HCT116 (cell line): ENCODE measurements at regions not wholly inside any gene's neighbourhood (a gene's known extent, or its start where the extent isn't known, plus 50 kb on each side); places are given as distances from the start of the nearest gene placed in this dataset.

Source experiments
- ATAC-seq: fragments of 200-7000 bp; cut with Tn5 transposase; 2 replicates; pipeline ENCODE4 v1.9.1; 2020; ENCODE audit warnings: mild to moderate bottlenecking, moderate library complexity
- BruUV-seq: library from RNA; stranded (reverse); fragments of 400-500 nt; replicated peaks from 2 replicates; lab custom pipeline; 2021; lab: Mats Ljungman, UMichigan
- CTCF ChIA-PET: fragments of 300-600 bp; sonication (Branson Sonifier 250); formaldehyde crosslinking; loops from one replicate; lab custom pipeline; 2021; ENCODE audit warnings: antibody characterized with exemption; lab: Charles Lee
- POLR2A ChIA-PET: fragments of 300-600, 350-600 bp; sonication (Branson Sonifier 250); formaldehyde crosslinking; loops from one replicate; lab custom pipeline; 2021; ENCODE audit warnings: antibody characterized with exemption; lab: Charles Lee
- RAD21 ChIA-PET, 2 experiments: fragments of 300-600 bp; sonication (Branson Sonifier 250); formaldehyde crosslinking; loops; one replicate each; lab custom pipeline; 2023; ENCODE audit warnings: low total read pairs in 2 of 2; ENCODE audit not compliant: uncharacterized antibody in 2 of 2, unreplicated experiment in 2 of 2, low non-redundant PET in 1 of 2; lab: Charles Lee
- DNase-seq: peaks from one replicate; pipeline ENCODE4 v3.0.0-alpha.2; 2010; ENCODE audit warnings: low read depth, low spot score
- H2AFZ ChIP-seq: fragments of 200-600 bp; shearing (Covaris generic), sonication (generic); 2 replicates; pipeline ENCODE4 v1.6.1; 2017; ENCODE audit warnings: low read depth, mixed run types, mixed read lengths, antibody characterized with exemption, low read length; ENCODE audit not compliant: poor library complexity, severe bottlenecking
- H3K27ac ChIP-seq: 2 replicates; pipeline ENCODE4 v1.5.1; 2012; ENCODE audit warnings: low read depth, low read length
- H3K27me3 ChIP-seq: fragments of 200-600 bp; sonication (generic); 2 replicates; pipeline ENCODE4 v1.6.1; 2016; ENCODE audit warnings: mixed run types, low read length, mixed read lengths; ENCODE audit not compliant: insufficient read depth
- H3K36me3 ChIP-seq, 2 experiments: fragments of 200-500 bp in 1 of 2; fragments of 200-600 bp in 1 of 2; sonication (Bioruptor generic) in 1 of 2; sonication (generic) in 1 of 2; 2 replicates each; pipeline versions ENCODE4 v1.5.1 to v1.6.1; 2014 to 2016; ENCODE audit warnings: low read length in 2 of 2, inconsistent platforms in 1 of 2, mixed read lengths in 1 of 2, mixed run types in 1 of 2; ENCODE audit not compliant: insufficient read depth in 2 of 2, control insufficient read depth in 1 of 2
- H3K4me1 ChIP-seq, 2 experiments: fragments of 200-600 bp in 1 of 2; sonication (generic) in 1 of 2; 2 replicates each; pipeline versions ENCODE4 v1.5.1 to v1.6.1; 2012 to 2017; ENCODE audit warnings: low read length in 2 of 2, inconsistent platforms in 1 of 2, mild to moderate bottlenecking in 1 of 2, mixed read lengths in 1 of 2, mixed run types in 1 of 2, moderate library complexity in 1 of 2; ENCODE audit not compliant: insufficient read depth in 2 of 2, control insufficient read depth in 1 of 2
- H3K4me2 ChIP-seq: fragments of 200-600 bp; sonication (generic); 2 replicates; pipeline ENCODE4 v1.6.1; 2017; ENCODE audit warnings: mixed run types, low read length, mixed read lengths
- H3K4me3 ChIP-seq, 2 experiments: fragments of 200-600 bp in 1 of 2; sonication (generic) in 1 of 2; replicated peaks in 1 of 2; 2 replicates each; pipeline ENCODE4 v1.5.1; 2011 to 2016; ENCODE audit warnings: low read length in 2 of 2, control low read depth in 1 of 2, low read depth in 1 of 2, mild to moderate bottlenecking in 1 of 2, mixed read lengths in 1 of 2, mixed run types in 1 of 2
- H3K79me2 ChIP-seq: fragments of 200-600 bp; sonication (generic); 2 replicates; pipeline ENCODE4 v1.6.1; 2017; ENCODE audit warnings: mild to moderate bottlenecking, mixed run types, low read length, moderate library complexity, mixed read lengths; ENCODE audit not compliant: insufficient read depth
- H3K9ac ChIP-seq: fragments of 200-600 bp; sonication (generic); 2 replicates; pipeline ENCODE4 v1.6.1; 2016; ENCODE audit warnings: low read length, mixed read lengths
- H3K9me2 ChIP-seq: fragments of 200-600 bp; sonication (generic), shearing (Covaris generic); 2 replicates; pipeline ENCODE4 v1.6.1; 2017; ENCODE audit warnings: mixed run types, mild to moderate bottlenecking, moderate library complexity; ENCODE audit not compliant: insufficient read depth
- H3K9me3 ChIP-seq, 2 experiments: fragments of 200-500 bp in 1 of 2; fragments of 200-600 bp in 1 of 2; sonication (Bioruptor generic) in 1 of 2; sonication (generic) in 1 of 2; 2 replicates each; pipeline ENCODE4 v1.6.1; 2014 to 2017; ENCODE audit warnings: low read length in 2 of 2, mixed read lengths in 2 of 2, inconsistent platforms in 1 of 2, low read depth in 1 of 2, mild to moderate bottlenecking in 1 of 2, mixed run types in 1 of 2, moderate library complexity in 1 of 2; ENCODE audit not compliant: control insufficient read depth in 1 of 2, insufficient read depth in 1 of 2
- H4K20me1 ChIP-seq: fragments of 200-600 bp; sonication (generic), shearing (Covaris generic); 2 replicates; pipeline ENCODE4 v1.6.1; 2017; ENCODE audit warnings: mixed run types, mild to moderate bottlenecking, moderate library complexity; ENCODE audit not compliant: insufficient read depth
- ATF3 ChIP-seq: IDR thresholded peaks from 2 replicates; pipeline ENCODE4 v1.6.1; 2012
- CBX3 ChIP-seq: IDR thresholded peaks from 2 replicates; pipeline ENCODE4 v1.6.1; 2012; ENCODE audit warnings: low read depth
- EGR1 ChIP-seq: IDR thresholded peaks from 2 replicates; pipeline ENCODE4 v1.6.1; 2012; ENCODE audit warnings: low read depth
- ELF1 ChIP-seq: IDR thresholded peaks from 2 replicates; pipeline ENCODE4 v1.6.1; 2012; ENCODE audit warnings: low read depth, borderline replicate concordance
- EZH2 ChIP-seq: fragments of 200-600 bp; sonication (generic); IDR thresholded peaks from 2 replicates; pipeline ENCODE4 v1.6.1; 2017; ENCODE audit warnings: antibody characterized with exemption, mixed run types
- EZH2phosphoT487 ChIP-seq: fragments of 200-600 bp; IDR thresholded peaks from 2 replicates; pipeline ENCODE4 v1.6.1; 2018; ENCODE audit warnings: antibody characterized with exemption, borderline replicate concordance
- JUND ChIP-seq: IDR thresholded peaks from 2 replicates; pipeline ENCODE4 v1.6.1; 2012
- POLR2A ChIP-seq: IDR thresholded peaks from 2 replicates; pipeline ENCODE4 v1.7.0; 2011; ENCODE audit warnings: borderline replicate concordance; ENCODE audit not compliant: insufficient read depth, insufficient read length; ENCODE audit errors: extremely low read depth
- RAD21 ChIP-seq: IDR thresholded peaks from 2 replicates; pipeline ENCODE4 v1.6.1; 2012; ENCODE audit warnings: low read depth, mild to moderate bottlenecking
- SIN3A ChIP-seq: IDR thresholded peaks from 2 replicates; pipeline ENCODE4 v1.6.1; 2012; ENCODE audit warnings: low read depth
- SP1 ChIP-seq: IDR thresholded peaks from 2 replicates; pipeline ENCODE4 v1.6.1; 2012; ENCODE audit warnings: low read depth
- SRF ChIP-seq: IDR thresholded peaks from 2 replicates; pipeline ENCODE4 v1.6.1; 2012; ENCODE audit warnings: low read depth
- YY1 ChIP-seq: IDR thresholded peaks from 2 replicates; pipeline ENCODE4 v1.6.1; 2011; ENCODE audit warnings: low read length, low read depth, moderate library complexity, mild to moderate bottlenecking; ENCODE audit not compliant: insufficient replicate concordance; ENCODE audit errors: extremely low read depth
- ZFX ChIP-seq: fragments of 450-650 bp; IDR thresholded peaks from 2 replicates; pipeline ENCODE4 v1.6.1; 2017
- ZNF274 ChIP-seq: fragments of 200-500 bp; sonication (Bioruptor generic); IDR thresholded peaks from 2 replicates; pipeline ENCODE4 v1.6.1; 2014; ENCODE audit warnings: mild to moderate bottlenecking, low read depth, low read length, inconsistent platforms
- intact Hi-C: fragments of 100-400 bp; cut with micrococcal nuclease; formaldehyde crosslinking; loops from 2 replicates; pipeline ENCODE4 v1.10.0; 2022
- TF ChIP-seq, protein P1 (sequence below): IDR thresholded peaks from 2 replicates; pipeline ENCODE4 v1.6.1; 2012
- TF ChIP-seq, protein P2 (sequence below): IDR thresholded peaks from 2 replicates; pipeline ENCODE4 v1.6.1; 2012; ENCODE audit warnings: low read depth
- TF ChIP-seq, protein P3 (sequence below), 3 experiments: fragments of 200-600 bp in 1 of 3; sonication (generic) in 1 of 3; IDR thresholded peaks in 2 of 3; conservative IDR thresholded peaks in 1 of 3; 2 replicates each; pipeline ENCODE4 v1.5.1; 2012 to 2017; ENCODE audit warnings: low read depth in 2 of 3, low read length in 2 of 3, antibody characterized with exemption in 1 of 3, borderline replicate concordance in 1 of 3, control low read depth in 1 of 3, mild to moderate bottlenecking in 1 of 3, mixed read lengths in 1 of 3, mixed run types in 1 of 3, moderate library complexity in 1 of 3; ENCODE audit not compliant: insufficient read depth in 1 of 3

GRCh38 chr14:44163946-44164345 is 343.1 kb downstream of the FSCB start:
- Histone ChIP-seq H3K36me3 (no peaks in the 10 kb centered on the region), H2AFZ (no peak overlapping the region), H4K20me1 (no peaks in the 10 kb centered on the region), H3K9me3 (peaks cover 4 to 6% of the 10 kb centered on the region in 2 experiments; a peak in 2 of 4 replicates), H3K79me2 (no peaks in the 10 kb centered on the region)
- CTCF ChIA-PET: no interaction called here
- POLR2A ChIA-PET: no interaction called here
- intact Hi-C loops: no loop called here
- BruUV-seq: no TSS peak
- no peak for ATAC-seq
- RAD21 ChIA-PET: no interaction called here
- TF ChIP-seq EZH2 (no peak), ZFX (no peak), SP1 (no peak), POLR2A (no peak), RAD21 (no peak), JUND (no peak), SIN3A (no peak), SRF (no peak), CBX3 (no peak)
- TF ChIP-seq, protein P1, sequence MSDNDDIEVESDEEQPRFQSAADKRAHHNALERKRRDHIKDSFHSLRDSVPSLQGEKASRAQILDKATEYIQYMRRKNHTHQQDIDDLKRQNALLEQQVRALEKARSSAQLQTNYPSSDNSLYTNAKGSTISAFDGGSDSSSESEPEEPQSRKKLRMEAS: no peak
- TF ChIP-seq, all 23 proteins: peak for 0
- DNase-seq: no peak
- H3K9me2 ChIP-seq: no peaks in the 10 kb centered on the region
- no peak overlapping the region for H3K27ac ChIP-seq
- no peak overlapping the region for H3K4me3 ChIP-seq
- H3K4me1 ChIP-seq: no peaks in the 10 kb centered on the region
- H3K9ac ChIP-seq: no peak overlapping the region
- H3K27me3 ChIP-seq: no peaks in the 10 kb centered on the region
- no peak overlapping the region for H3K4me2 ChIP-seq

DNA sequence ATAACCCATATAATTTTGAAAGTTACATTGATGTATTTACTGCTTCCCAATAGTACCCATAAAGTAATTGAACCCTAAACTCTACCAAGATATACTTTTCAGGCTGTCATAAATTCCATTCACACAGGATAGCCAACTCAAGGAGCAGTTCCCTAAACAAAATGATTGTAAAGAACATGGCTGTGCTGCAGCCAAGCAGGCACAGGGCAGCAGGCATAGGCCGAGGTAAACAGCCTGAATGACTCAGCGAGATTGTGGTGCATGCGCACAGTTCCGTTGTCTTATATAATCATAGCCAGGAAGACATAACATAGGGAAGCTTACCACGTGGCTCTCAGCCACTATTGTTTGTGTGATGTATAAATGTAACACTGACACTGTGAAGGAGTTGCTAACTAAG is 344.9 kb downstream of the FSCB start:
- no peak for DNase-seq
- Histone ChIP-seq H3K4me2 (no peak overlapping the region), H3K4me3 (no peak overlapping the region), H3K36me3 (no peaks in the 10 kb centered on the region), H3K27me3 (no peaks in the 10 kb centered on the region), H3K4me1 (no peaks in the 10 kb centered on the region), H3K9ac (no peak overlapping the region), H4K20me1 (no peaks in the 10 kb centered on the region), H3K79me2 (no peaks in the 10 kb centered on the region), H3K27ac (no peak overlapping the region), H3K9me2 (no peaks in the 10 kb centered on the region), H2AFZ (no peak overlapping the region), H3K9me3 (peaks cover 4 to 6% of the 10 kb centered on the region in 2 experiments; a peak in 1 of 4 replicates)
- ATAC-seq: no peak
- POLR2A ChIA-PET: no interaction called here
- intact Hi-C loops: no loop called here
- CTCF ChIA-PET: no interaction called here
- RAD21 ChIA-PET: no interaction called here
- BruUV-seq: no TSS peak
- no peak for TF ChIP-seq ATF3
- TF ChIP-seq, protein P2, sequence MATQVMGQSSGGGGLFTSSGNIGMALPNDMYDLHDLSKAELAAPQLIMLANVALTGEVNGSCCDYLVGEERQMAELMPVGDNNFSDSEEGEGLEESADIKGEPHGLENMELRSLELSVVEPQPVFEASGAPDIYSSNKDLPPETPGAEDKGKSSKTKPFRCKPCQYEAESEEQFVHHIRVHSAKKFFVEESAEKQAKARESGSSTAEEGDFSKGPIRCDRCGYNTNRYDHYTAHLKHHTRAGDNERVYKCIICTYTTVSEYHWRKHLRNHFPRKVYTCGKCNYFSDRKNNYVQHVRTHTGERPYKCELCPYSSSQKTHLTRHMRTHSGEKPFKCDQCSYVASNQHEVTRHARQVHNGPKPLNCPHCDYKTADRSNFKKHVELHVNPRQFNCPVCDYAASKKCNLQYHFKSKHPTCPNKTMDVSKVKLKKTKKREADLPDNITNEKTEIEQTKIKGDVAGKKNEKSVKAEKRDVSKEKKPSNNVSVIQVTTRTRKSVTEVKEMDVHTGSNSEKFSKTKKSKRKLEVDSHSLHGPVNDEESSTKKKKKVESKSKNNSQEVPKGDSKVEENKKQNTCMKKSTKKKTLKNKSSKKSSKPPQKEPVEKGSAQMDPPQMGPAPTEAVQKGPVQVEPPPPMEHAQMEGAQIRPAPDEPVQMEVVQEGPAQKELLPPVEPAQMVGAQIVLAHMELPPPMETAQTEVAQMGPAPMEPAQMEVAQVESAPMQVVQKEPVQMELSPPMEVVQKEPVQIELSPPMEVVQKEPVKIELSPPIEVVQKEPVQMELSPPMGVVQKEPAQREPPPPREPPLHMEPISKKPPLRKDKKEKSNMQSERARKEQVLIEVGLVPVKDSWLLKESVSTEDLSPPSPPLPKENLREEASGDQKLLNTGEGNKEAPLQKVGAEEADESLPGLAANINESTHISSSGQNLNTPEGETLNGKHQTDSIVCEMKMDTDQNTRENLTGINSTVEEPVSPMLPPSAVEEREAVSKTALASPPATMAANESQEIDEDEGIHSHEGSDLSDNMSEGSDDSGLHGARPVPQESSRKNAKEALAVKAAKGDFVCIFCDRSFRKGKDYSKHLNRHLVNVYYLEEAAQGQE: no peak
- no peak for TF ChIP-seq EGR1
- TF ChIP-seq EZH2phosphoT487: no peak
- no peak for TF ChIP-seq YY1
- TF ChIP-seq ELF1: no peak
- TF ChIP-seq SIN3A: no peak
- TF ChIP-seq, protein P3, sequence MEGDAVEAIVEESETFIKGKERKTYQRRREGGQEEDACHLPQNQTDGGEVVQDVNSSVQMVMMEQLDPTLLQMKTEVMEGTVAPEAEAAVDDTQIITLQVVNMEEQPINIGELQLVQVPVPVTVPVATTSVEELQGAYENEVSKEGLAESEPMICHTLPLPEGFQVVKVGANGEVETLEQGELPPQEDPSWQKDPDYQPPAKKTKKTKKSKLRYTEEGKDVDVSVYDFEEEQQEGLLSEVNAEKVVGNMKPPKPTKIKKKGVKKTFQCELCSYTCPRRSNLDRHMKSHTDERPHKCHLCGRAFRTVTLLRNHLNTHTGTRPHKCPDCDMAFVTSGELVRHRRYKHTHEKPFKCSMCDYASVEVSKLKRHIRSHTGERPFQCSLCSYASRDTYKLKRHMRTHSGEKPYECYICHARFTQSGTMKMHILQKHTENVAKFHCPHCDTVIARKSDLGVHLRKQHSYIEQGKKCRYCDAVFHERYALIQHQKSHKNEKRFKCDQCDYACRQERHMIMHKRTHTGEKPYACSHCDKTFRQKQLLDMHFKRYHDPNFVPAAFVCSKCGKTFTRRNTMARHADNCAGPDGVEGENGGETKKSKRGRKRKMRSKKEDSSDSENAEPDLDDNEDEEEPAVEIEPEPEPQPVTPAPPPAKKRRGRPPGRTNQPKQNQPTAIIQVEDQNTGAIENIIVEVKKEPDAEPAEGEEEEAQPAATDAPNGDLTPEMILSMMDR (IDR thresholded peaks at IDR 0.05 in 2 of 3, conservative IDR thresholded peaks at IDR 0.05 in 1 of 3; ENCODE audit: borderline replicate concordance in 1 of 3, insufficient read depth in 1 of 3, low read depth in 2 of 3, low read length in 2 of 3): no peak
- no peak for TF ChIP-seq SP1
- no peak for TF ChIP-seq ZNF274
